H1 (cell line): ENCODE measurements at regions not wholly inside any gene's neighbourhood (a gene's known extent, or its start where the extent isn't known, plus 50 kb on each side); places are given as distances from the start of the nearest gene placed in this dataset.
"Not testable (repeated sequence)": the region's sequence is repeated elsewhere in the genome, so short reads cannot be mapped to it uniquely, and the experiment has no call there.

Source experiments
- CTCF ChIA-PET: fragments of 300-600 bp; sonication (Branson Sonifier 250); formaldehyde crosslinking; loops from one replicate; lab custom pipeline; 2021; ENCODE audit not compliant: partially characterized antibody; lab: Charles Lee
- POLR2A ChIA-PET: fragments of 300-600 bp; sonication (Branson Sonifier 250); formaldehyde crosslinking; loops from one replicate; lab custom pipeline; 2021; ENCODE audit warnings: inconsistent platforms; ENCODE audit not compliant: partially characterized antibody; lab: Charles Lee
- DNase-seq, 2 experiments: peaks; one replicate each; pipeline versions ENCODE4 v3.0.0 to v3.0.0-alpha.2; 2010 to 2022; ENCODE audit warnings: low spot score in 2 of 2, low read depth in 1 of 2, mixed read lengths in 1 of 2
- FAIRE-seq: peaks from 2 replicates; lab custom pipeline; 2011; peaks lifted over from hg19 to GRCh38; lab: Jason Lieb, UNC
- H2AFZ ChIP-seq: 2 replicates; pipeline ENCODE4 v1.8.1; 2012; ENCODE audit warnings: low read length, inconsistent platforms
- H2AK5ac ChIP-seq: 2 replicates; pipeline ENCODE4 v1.6.1; 2013; ENCODE audit warnings: low read depth, low read length
- H2BK120ac ChIP-seq: replicated peaks from 2 replicates; pipeline ENCODE3; 2013; ENCODE audit warnings: low read depth, low read length, inconsistent platforms
- H2BK12ac ChIP-seq: 2 replicates; pipeline ENCODE4 v1.6.1; 2013; ENCODE audit warnings: low read depth, low read length
- H2BK15ac ChIP-seq: 2 replicates; pipeline ENCODE4 v1.6.1; 2013; ENCODE audit warnings: low read length
- H2BK20ac ChIP-seq: 2 replicates; pipeline ENCODE4 v1.6.1; 2013; ENCODE audit warnings: low read length
- H2BK5ac ChIP-seq: 2 replicates; pipeline ENCODE4 v1.6.1; 2013; ENCODE audit warnings: low read depth, low read length
- H3K14ac ChIP-seq: 2 replicates; pipeline ENCODE4 v1.6.1; 2013; ENCODE audit warnings: inconsistent platforms; ENCODE audit not compliant: insufficient read length
- H3K18ac ChIP-seq: 2 replicates; pipeline ENCODE4 v1.6.1; 2013; ENCODE audit warnings: low read length; ENCODE audit errors: extremely low read depth
- H3K23ac ChIP-seq: 2 replicates; pipeline ENCODE4 v1.6.1; 2013; ENCODE audit warnings: inconsistent platforms; ENCODE audit not compliant: insufficient read length
- H3K23me2 ChIP-seq: 2 replicates; pipeline ENCODE4 v1.6.1; 2013; ENCODE audit warnings: low read depth, low read length
- H3K27ac ChIP-seq: 2 replicates; pipeline ENCODE4 v1.6.1; 2011; ENCODE audit warnings: low read depth, low read length, inconsistent platforms
- H3K27me3 ChIP-seq, 4 experiments: replicated peaks in 1 of 4; 1 replicate in 1 of 4; 2 replicates in 3 of 4; pipeline versions ENCODE4 v1.6.1 to v1.8.1; 2011 to 2013; ENCODE audit warnings: low read length in 3 of 4, mild to moderate bottlenecking in 3 of 4, inconsistent platforms in 2 of 4, mixed read lengths in 2 of 4, moderate library complexity in 1 of 4; ENCODE audit not compliant: control insufficient read depth in 3 of 4, insufficient read depth in 3 of 4; ENCODE audit errors: extremely low read depth in 1 of 4
- H3K36me3 ChIP-seq, 4 experiments: 2 replicates each; pipeline versions ENCODE4 v1.6.1 to v1.8.1; 2011 to 2013; ENCODE audit warnings: mild to moderate bottlenecking in 4 of 4, low read length in 3 of 4, moderate library complexity in 2 of 4, control low read depth in 1 of 4, inconsistent platforms in 1 of 4; ENCODE audit not compliant: insufficient read depth in 4 of 4, control insufficient read depth in 2 of 4
- H3K4ac ChIP-seq: replicated peaks from 2 replicates; pipeline ENCODE3; 2013; ENCODE audit warnings: low read length, low read depth, mixed read lengths, inconsistent platforms; ENCODE audit not compliant: insufficient read length
- H3K4me1 ChIP-seq, 4 experiments: replicated peaks in 1 of 4; 1 replicate in 1 of 4; 2 replicates in 3 of 4; pipeline versions ENCODE4 v1.6.1 to v1.8.1; 2011 to 2013; ENCODE audit warnings: low read length in 3 of 4, inconsistent platforms in 2 of 4, mixed read lengths in 1 of 4; ENCODE audit not compliant: insufficient read depth in 4 of 4, control insufficient read depth in 3 of 4
- H3K4me2 ChIP-seq, 2 experiments: 2 replicates each; pipeline versions ENCODE4 v1.6.1 to v1.8.1; 2011 to 2013; ENCODE audit warnings: low read depth in 2 of 2, low read length in 2 of 2, control low read depth in 1 of 2, inconsistent platforms in 1 of 2, mild to moderate bottlenecking in 1 of 2; ENCODE audit not compliant: insufficient read depth in 1 of 2
- H3K4me3 ChIP-seq, 4 experiments: fragments of 200-600, 300-600 bp in 1 of 4; sonication (generic), shearing (Covaris generic), sonication (Bioruptor Twin) in 1 of 4; 2 replicates each; pipeline versions ENCODE4 v1.5.1 to v1.8.1; 2011 to 2016; ENCODE audit warnings: low read length in 4 of 4, low read depth in 3 of 4, control low read depth in 2 of 4, inconsistent platforms in 2 of 4, mild to moderate bottlenecking in 2 of 4, mixed read lengths in 1 of 4, moderate library complexity in 1 of 4; ENCODE audit not compliant: insufficient read depth in 2 of 4; ENCODE audit errors: extremely low read depth in 1 of 4
- H3K56ac ChIP-seq: replicated peaks from 2 replicates; pipeline ENCODE3; 2013; ENCODE audit warnings: low read depth, mild to moderate bottlenecking, mixed read lengths, low read length, inconsistent platforms; ENCODE audit not compliant: insufficient read length
- H3K79me1 ChIP-seq: 2 replicates; pipeline ENCODE4 v1.6.1; 2013; ENCODE audit warnings: low read depth, low read length, control low read depth
- H3K79me2 ChIP-seq, 2 experiments: 2 replicates each; pipeline versions ENCODE4 v1.6.1 to v1.8.1; 2012 to 2013; ENCODE audit warnings: low read length in 2 of 2, mild to moderate bottlenecking in 2 of 2, inconsistent platforms in 1 of 2; ENCODE audit not compliant: insufficient read depth in 2 of 2, control insufficient read depth in 1 of 2
- H3K9ac ChIP-seq, 4 experiments: replicated peaks in 1 of 4; 1 replicate in 1 of 4; 2 replicates in 3 of 4; pipeline versions ENCODE4 v1.6.1 to v1.8.1; 2011 to 2013; ENCODE audit warnings: low read depth in 3 of 4, low read length in 3 of 4, control low read depth in 2 of 4, mild to moderate bottlenecking in 2 of 4, moderate library complexity in 2 of 4, inconsistent platforms in 1 of 4; ENCODE audit errors: extremely low read depth in 1 of 4
- H3K9me3 ChIP-seq, 2 experiments: 2 replicates each; pipeline versions ENCODE4 v1.6.1 to v1.8.1; 2012 to 2013; ENCODE audit warnings: mild to moderate bottlenecking in 2 of 2, moderate library complexity in 2 of 2, control low read depth in 1 of 2, inconsistent platforms in 1 of 2, low read depth in 1 of 2, low read length in 1 of 2, mixed read lengths in 1 of 2; ENCODE audit not compliant: insufficient read depth in 2 of 2
- H4K20me1 ChIP-seq, 2 experiments: replicated peaks in 1 of 2; 2 replicates each; pipeline versions ENCODE3 to v1.8.1; 2011 to 2013; ENCODE audit warnings: inconsistent platforms in 2 of 2, low read length in 2 of 2, mild to moderate bottlenecking in 1 of 2; ENCODE audit not compliant: insufficient read depth in 2 of 2, control insufficient read depth in 1 of 2
- H4K5ac ChIP-seq: 2 replicates; pipeline ENCODE4 v1.6.1; 2013; ENCODE audit warnings: low read length, low read depth, mixed read lengths, inconsistent platforms; ENCODE audit not compliant: insufficient read length
- H4K8ac ChIP-seq: 2 replicates; pipeline ENCODE4 v1.8.0; 2013; ENCODE audit warnings: mild to moderate bottlenecking, moderate library complexity, low read length, inconsistent platforms; ENCODE audit not compliant: insufficient read depth; ENCODE audit errors: extremely low read depth
- H4K91ac ChIP-seq: replicated peaks from 2 replicates; pipeline ENCODE3; 2013; ENCODE audit warnings: low read length, mixed read lengths, inconsistent platforms; ENCODE audit not compliant: insufficient read length

GRCh38 chr6:156191390-156191789 lies 585.8 kb upstream of the ARID1B start:
- H3K79me2 ChIP-seq, H4K8ac ChIP-seq, H3K14ac ChIP-seq, H3K4me2 ChIP-seq, H3K4me3 ChIP-seq, H3K4ac ChIP-seq, H3K18ac ChIP-seq, H4K5ac ChIP-seq, H3K36me3 ChIP-seq, H3K27me3 ChIP-seq, H4K91ac ChIP-seq, H3K23me2 ChIP-seq, H2BK120ac ChIP-seq, H4K20me1 ChIP-seq, H3K56ac ChIP-seq, H3K4me1 ChIP-seq, H2BK15ac ChIP-seq, H3K27ac ChIP-seq, H3K23ac ChIP-seq, H2AK5ac ChIP-seq, DNase-seq, H2BK20ac ChIP-seq, H2AFZ ChIP-seq, H2BK12ac ChIP-seq, H2BK5ac ChIP-seq, H3K79me1 ChIP-seq, FAIRE-seq, H3K9ac ChIP-seq, H3K9me3 ChIP-seq, POLR2A ChIA-PET: not testable (repeated sequence)
- CTCF ChIA-PET = interaction anchor here (0.7 kb wide), 1 partner anchor 192 kb away, joined by 3 read pairs; no protein-coding TSS in a partner anchor
